ENCODE measurements at regions not wholly inside any gene's neighbourhood (a gene's known extent, or its start where the extent isn't known, plus 50 kb on each side); places are given as distances from the start of the nearest gene placed in this dataset.

- no peak for TF ChIP-seq CTCF (IDR thresholded peaks at IDR 0.05)
- TF ChIP-seq POLR2A (IDR thresholded peaks at IDR 0.05): no peak
Observed at GRCh38 chr14:101253948-101254347, 307.3 kb upstream of the DIO3 start.
